Sciatic nerve (tissue), 2 donors: ENCODE measurements at regions not wholly inside any gene's neighbourhood (a gene's known extent, or its start where the extent isn't known, plus 50 kb on each side); places are given as distances from the start of the nearest gene placed in this dataset.
"Not testable (repeated sequence)": the region's sequence is repeated elsewhere in the genome, so short reads cannot be mapped to it uniquely, and the experiment has no call there.

Experiments used
- ATAC-seq: fragments of 200-7000 bp; cut with Tn5 transposase; one replicate; pipeline ENCODE4 v1.9.1; 2020; ENCODE audit warnings: mild to moderate bottlenecking, moderate library complexity
- DNase-seq: peaks from one replicate; pipeline ENCODE4 v3.0.0-alpha.2; 2020; ENCODE audit warnings: low spot score
- intact Hi-C: fragments of 100-400 bp; cut with DNase I; formaldehyde crosslinking; loops from one replicate; pipeline ENCODE4 v1.14.2; 2022
- donor health status: DM: no; HTN: no; CAD: no.
- donor health status: DM: no; HTN: no; CAD: no.

DNA sequence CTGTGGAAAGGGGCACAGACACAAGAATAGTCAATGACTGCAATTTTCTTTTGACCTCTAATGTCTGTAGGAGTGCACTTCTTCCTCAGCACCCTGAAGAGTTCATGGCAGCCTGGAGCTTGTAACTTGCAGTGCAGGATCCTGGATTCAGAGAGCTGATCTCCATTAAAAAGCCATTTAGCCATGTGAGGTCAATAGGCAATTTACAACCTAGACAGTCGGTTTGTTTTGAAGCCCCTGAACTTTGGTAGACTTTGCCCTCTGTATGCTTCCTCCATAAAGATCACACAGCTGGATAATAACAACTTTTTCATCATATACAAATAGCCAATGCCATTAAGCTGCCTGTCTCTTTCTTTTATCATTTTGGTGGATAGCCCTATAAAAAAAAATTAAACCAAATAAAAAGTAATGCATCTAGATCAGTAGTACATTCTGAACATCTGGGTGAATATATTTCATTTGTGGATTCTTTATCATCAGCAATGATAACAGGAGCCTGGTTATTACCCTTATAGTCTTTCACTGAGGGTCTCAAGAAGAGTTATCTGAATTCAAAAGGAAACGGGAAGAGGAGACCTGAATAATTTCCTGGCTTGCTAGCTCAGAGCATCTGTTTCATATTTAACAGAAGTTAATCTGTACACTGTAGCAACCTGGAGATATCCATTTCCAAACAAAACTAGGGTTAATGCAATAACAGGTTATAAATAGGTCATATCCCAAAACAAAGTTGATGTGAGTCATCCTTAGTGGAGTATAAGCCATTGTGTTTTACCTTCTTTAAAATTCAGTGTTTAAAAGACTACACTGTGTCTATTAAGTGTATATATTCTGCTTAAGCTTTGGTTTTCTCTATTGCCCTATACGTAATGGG is 193.8 kb upstream of the ACTBL2 start:
- intact Hi-C loops = no loop called here
- no peak for ATAC-seq
- no peak for DNase-seq

DNA sequence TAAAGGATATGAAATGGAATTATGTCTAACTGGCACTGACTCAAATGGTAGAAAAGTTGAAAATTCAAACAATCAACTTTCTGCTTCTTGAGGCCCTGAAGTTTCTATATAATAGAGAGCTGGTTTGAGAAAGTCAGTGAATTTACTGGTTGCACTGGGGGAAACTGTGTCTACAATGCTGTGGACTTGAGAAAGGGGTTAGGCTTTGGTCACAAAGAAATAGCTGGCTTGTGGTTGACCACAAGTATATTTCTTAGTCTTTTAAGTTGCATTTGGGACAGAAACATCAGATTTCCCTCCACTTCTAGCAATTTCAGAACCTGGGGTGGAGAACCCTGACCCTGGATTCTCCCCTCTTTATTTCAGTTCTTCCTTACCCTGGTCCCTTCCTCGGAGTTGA is 192.6 kb upstream of the ACTBL2 start:
- intact Hi-C loops = no loop called here
- DNase-seq (no peak), ATAC-seq (no peak)

DNA sequence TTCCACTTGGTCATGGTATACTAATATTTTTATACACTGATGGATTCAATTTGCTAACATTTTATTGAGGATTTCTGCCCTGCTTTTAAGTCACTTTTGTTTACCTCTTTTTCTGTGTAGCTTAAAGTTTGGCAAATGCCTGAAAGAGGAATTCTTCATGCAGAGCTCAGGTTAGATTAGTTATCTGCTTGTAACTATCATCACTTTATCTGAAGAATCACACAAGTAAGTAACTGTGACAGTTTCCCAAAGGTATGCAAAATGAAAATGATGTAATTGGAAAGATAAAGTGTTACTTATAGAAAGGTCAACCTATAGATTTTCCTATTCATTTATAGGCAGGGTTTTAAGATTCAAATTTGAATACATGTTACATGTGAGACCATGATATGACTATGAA is 188.8 kb upstream of the ACTBL2 start:
- ATAC-seq = no peak
- DNase-seq = no peak
- intact Hi-C loops = no loop called here

DNA sequence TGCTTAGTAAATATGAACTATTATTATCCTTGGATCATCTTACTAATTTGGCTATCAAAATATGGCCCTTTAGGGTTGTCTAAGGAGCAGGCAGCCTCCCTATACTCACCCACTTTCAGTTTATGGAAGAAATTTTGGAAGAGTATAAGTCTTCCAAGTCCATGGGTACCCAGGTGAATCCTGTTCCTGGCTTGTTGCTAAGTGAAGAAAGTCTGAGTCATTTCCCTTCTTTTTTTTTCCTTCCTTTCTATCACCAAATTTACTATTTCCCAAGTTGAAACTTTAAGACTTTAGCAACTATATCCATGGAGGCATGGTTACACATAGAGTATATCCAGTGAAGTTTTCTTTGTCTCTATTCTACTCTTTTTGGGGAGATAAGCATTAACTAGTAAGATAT is 184.0 kb upstream of the ACTBL2 start:
- intact Hi-C loops = no loop called here
- ATAC-seq (no peak), DNase-seq (no peak)

DNA sequence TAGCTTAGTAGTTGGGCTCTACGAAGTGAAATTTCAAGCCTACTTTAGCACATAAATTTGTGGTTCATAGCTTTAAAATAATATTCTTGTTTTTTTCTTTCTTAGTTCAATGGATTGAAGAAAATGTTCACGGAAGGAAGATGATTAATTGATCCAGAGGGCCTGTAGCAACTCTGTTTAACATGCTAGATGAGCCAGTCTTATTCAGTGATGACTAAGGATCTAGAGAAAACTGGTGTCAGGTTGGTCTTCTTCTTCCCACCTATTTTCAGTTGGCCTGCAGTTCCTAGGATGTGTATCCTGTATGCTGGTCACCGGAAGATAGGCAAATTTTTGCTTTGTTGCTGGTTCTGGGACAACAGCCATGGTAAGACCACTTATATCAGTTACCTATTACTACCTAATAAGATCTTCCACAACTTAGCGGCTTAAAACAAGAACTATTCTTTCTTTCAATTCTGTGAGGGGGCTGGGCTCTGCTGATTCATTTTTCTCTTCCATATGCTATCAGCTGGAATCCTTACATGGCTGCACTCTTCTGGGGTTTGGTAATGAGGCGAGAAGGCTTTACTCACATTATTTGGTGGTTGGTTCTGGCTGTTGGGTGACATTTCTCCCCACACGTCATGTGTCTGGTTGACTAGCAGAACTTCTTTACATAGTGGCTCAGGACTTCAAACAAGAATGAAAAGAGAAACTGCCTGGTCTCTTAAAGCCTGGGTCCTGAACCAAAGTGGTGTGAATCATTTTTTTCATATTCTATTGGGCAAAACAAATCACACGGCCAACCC is 182.7 kb upstream of the ACTBL2 start:
- intact Hi-C loops = no loop called here
- DNase-seq (no peak), ATAC-seq (no peak)

DNA sequence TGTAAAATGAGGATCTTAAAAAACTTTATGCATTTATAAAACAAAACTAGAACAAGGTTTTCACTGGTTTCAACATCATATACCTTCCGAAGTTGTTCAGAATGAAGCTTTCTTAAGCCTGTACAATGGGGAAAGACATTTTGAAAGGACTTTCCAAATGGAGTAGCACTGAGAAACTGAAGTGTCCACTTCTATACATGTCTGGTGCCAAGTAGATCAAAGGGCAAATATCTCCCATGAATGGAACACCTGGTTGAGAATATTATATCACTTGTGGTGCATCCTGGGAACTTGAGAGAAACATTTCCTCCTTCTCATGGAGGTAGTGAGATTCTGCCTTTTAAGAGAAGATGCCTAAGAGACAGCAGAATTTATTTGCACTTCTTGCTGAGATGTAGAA is 182.1 kb upstream of the ACTBL2 start:
- no peak for ATAC-seq
- intact Hi-C loops = no loop called here
- DNase-seq = no peak

DNA sequence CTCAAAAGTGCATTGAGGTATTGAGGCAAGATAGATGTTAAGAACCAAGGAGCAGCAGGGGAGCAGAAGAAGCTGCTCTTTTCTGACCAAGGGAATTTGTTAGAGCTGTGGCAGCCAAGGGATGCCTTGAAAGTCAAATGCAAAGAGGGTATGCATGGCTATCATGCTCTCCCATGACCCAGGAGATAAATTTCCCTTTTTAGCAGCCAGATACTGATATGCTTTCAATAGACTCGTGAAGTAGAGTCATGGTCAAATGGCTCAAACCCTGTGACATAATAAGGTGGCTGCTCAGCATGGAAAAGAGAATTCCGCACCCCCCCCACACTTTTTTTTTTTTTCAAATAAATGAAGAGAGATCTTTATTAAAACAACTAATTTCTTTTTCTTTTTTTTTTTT is 180.9 kb upstream of the ACTBL2 start:
- intact Hi-C loops = no loop called here
- ATAC-seq = no peak
- no peak for DNase-seq

DNA sequence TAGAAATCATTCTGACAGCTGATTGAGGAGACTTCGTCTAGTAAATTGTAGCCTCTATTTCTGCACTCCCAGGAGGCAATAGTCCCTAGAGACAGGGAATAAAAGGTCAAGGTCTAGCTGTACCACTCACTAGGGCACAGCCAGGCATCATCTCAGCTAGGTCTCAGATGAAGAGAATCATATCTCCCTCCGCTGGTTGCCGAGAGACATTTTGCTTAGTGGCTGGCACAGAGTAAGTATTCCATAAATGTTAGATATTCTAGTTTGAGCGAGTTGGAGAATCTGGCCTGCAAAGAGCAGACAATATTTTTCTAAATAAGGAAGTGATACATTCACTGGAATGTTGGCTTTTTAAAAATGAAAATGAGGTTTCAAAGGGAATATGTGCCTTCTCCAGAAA is 180.4 kb upstream of the ACTBL2 start:
- DNase-seq (no peak), ATAC-seq (no peak)
- intact Hi-C loops = no loop called here

DNA sequence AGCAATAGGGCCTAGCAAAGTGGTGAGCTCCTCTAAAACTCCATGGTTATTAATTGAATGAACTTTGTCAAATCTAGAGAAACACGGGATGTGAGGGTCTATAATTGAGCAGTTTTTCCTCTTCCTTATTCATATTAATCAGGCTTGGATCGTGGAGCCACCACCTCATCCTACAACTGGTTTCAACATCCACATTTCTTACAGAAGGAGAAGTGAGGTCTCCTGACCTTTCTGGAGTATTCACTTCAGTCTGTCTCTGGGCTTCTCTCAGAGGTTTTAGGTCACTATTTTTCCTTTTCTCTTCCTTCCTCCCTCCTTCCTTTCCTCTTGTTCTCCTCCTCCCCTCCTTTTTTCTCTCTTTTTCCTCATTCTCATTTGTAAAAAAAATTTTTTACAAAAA is 177.3 kb upstream of the ACTBL2 start:
- ATAC-seq = no peak
- DNase-seq = no peak
- intact Hi-C loops = no loop called here

DNA sequence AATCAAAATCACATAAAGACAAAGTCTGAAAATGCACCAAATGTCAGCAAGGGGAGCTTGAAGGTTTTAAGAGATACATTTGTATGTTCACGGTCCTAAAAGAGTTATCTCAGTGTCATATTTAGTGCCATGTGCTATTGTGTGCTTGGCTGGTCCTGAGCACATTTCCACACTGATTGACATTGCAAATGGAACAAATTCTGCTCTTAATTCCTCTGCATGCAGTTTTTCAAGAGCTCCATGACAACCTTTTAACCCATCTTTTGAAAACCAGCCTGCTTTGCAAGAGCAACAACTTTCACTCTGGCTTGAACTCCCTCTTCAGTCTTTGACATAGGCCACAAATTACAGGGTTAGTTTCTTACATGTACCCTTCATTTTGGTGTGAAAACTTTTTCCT is 175.4 kb upstream of the ACTBL2 start:
- intact Hi-C loops = no loop called here
- no peak for DNase-seq
- no peak for ATAC-seq

DNA sequence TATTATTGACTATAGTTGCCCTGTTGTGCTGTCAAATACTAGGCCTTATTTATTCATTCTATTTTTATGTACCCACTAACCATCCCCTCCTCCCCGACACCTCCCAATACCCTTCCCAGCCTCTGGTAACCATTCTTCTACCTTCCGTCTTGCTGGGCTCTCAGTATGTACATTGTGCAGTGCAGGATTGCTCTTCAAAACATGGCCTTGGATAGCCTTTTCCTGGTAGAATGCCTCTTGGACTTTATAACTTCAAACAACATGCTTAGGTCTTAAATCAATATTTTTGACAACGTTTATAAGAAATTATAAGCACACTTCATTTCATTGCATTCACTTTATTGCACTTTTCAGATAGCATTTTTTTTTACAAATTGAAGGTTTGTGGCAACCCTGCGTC is 172.6 kb upstream of the ACTBL2 start:
- DNase-seq (no peak), ATAC-seq (no peak)
- intact Hi-C loops = no loop called here

DNA sequence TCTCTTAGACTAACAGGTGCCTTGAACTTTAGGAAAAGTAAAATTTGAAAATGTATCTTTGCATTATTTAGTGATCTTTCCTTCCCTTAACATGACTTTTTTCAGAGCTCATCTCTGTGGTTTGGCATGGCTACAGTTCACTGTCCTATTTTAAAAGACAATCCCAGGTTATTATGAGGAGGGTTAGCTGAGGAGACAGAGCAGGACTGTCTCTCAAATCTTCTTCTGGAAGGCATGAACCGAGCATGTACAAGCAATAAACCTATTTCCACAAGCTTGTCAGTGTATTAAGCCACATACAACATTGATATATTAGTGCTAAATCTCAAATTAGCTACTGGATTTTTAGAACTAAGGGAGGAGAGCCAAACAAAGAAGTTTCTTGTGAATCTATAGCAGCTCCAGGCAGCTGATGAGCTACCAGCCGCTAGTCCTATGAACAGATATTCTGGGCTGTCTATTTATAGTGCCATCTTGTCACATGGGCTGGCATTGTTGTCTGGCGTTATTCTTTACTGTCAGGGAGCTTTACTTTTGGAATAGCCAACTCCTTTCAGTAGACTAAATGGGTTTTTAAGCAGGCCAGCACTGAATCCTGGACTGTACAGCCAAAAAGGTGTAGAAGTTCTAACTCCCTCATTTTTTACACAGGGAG is 171.2 kb upstream of the ACTBL2 start:
- intact Hi-C loops = no loop called here
- no peak for ATAC-seq
- no peak for DNase-seq

DNA sequence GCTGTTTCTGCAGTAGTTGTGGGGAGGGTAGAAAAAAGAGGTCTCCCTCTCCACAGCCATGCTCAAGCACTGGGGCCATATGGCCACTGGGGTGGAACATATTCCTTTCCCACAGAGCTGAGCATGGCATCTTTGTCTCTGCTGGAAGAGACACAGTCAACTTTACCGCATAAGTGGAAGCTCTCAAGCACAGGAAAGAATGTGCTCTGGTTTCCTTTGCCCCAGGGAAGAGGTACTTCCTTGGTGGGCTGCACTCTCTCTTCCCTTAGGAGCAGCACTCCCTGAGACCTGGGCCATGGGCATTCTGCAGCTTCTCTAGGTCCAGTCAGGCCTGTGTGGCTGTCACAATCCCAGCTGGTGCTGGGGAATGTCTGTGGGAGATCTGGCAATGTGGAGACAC is 168.5 kb upstream of the ACTBL2 start:
- DNase-seq = no peak
- intact Hi-C loops = no loop called here
- peak; percentile 24 for ATAC-seq

DNA sequence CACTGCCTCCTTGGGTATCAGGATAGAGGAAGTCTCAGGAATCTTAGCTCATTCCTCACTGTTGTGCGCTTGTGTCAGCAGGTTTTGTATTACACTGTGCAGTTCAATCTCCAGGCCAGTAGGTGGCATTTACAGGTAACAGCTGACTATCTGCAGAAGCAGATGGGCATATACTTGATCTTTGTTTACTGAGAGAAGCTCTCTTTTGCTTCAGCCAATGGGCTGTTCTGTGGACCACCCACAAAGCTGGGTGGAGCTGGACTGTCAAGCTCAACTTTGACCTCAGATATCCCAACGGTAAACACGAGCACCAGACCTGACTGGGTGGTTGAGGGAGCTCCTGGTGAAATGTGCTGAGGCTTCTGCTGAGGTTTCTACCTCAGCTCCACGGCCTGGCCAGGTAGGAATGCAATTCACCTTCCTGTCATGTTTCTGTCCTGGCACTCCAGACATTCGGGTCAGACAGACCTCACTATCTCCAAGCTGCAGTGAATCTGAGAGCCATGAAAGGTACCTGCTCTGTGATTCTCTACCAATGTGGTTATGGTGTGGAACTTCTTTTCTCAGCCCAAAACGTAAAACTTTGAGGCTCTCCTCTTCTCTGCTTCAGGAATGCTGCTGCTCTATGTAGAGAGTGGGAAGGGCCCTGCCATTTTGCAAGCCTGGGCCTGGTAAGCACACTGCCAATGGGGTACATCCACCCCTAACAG is 167.9 kb upstream of the ACTBL2 start:
- intact Hi-C loops = no loop called here
- DNase-seq = no peak
- ATAC-seq = peak; percentile 57

DNA sequence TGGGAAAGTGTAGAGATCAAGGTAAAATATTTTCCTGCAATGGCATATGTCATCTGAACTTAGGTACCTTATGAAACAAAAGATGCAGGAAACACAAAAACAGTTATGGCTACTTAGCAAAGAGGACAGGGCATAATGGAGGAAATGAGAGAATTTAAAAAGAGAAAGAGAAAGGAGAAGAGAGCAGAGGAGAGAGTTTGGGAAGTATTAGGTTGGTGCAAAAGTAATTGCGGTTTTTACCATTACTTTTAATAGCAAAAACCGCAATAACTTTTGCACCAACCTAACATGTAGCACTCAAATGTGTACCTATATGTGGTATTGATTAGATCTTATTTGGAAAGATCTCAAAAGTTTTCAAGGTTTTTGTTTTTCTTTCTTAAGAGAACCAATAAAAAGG is 160.1 kb upstream of the ACTBL2 start:
- no peak for DNase-seq
- intact Hi-C loops = no loop called here

DNA sequence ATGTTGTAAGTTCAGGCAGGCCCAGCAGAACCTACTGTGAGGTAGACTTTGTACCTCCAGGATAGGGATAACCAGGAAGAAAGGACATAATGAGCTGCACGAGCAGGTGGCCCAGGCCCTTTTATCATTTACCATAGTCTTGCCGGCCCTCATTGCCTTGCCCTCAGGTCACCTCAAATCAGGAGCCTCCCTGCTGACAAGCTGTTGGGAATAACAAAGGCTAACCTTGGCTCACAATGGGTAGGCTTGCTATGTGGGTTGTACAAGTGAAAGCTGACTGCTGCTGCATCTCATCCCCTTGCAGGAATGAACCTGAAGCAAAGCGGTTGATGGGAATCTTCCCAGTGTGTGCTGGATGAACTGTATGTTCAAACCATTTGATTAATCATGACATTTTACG is 159.5 kb upstream of the ACTBL2 start:
- no peak for ATAC-seq
- intact Hi-C loops = no loop called here
- DNase-seq = no peak

More for the DNA sequence above, 160.1 kb upstream of the ACTBL2 start:
- no peak for ATAC-seq

DNA sequence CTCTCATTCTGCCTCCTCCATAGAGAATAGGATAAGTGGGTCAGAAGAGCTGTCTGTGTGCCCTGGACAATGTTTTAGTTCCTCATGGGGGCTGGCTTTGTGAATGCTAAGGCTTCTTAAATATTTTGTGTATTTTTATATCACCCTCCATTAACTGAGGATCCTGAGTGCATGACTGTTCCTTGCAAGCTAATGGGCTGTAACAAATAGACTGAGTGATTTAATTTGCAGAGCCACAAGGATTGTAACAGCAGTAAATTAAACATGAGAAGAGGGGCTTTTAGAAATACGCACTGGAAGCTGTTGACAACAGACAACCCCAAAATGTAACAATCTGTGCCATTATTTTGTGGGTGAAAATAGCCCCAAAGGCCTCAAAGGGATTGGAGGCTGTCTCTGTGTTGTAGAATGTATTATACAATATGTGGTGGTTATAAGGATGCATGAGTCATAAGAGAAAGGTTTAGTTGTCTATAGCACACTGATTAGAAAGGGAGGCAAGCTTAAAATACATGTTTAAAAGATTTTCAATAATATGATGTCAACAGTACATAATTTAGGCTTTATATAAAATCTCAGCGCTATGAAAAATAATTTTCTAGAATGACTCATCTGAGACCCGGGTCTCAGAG is 152.7 kb upstream of the ACTBL2 start:
- DNase-seq (no peak), ATAC-seq (no peak)
- intact Hi-C loops = no loop called here

DNA sequence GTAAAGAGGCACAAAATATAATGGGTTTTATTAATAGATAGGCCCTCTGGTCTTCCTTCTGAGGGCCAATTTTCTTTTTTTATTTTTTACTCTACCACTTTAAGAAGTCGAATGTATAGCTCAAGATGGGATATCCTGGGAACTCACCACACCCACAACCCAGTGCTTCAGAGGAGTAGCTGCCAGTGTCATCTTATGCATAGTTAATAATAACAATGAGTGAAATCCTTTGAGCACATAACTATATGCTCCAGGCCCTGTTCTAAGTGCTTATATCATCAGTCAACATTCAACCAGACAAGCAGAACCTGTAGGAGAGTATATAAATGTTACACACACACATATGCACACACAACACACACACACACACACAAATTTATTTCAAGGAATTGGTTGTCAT is 150.3 kb upstream of the ACTBL2 start:
- ATAC-seq = no peak
- no peak for DNase-seq
- intact Hi-C loops = no loop called here

DNA sequence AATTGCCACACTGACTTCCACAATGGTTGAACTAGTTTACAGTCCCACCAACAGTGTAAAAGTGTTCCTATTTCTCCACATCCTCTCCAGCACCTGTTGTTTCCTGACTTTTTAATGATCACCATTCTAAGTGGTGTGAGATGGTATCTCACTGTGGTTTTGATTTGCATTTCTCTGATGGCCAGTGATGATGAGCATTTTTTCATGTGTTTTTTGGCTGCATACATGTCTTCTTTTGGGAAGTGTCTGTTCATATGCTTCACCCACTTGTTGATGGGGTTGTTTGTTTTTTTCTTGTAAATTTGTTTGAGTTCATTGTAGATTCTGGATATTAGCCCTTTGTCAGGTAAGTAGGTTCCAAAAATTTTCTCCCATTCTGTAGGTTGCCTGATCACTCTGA is 148.5 kb upstream of the ACTBL2 start:
- ATAC-seq, intact Hi-C loops: not testable (repeated sequence)

More for the DNA sequence above, 148.5 kb upstream of the ACTBL2 start:
- not testable (repeated sequence) for DNase-seq
